Left lung (tissue), 4 donors: ENCODE measurements at regions not wholly inside any gene's neighbourhood (a gene's known extent, or its start where the extent isn't known, plus 50 kb on each side); places are given as distances from the start of the nearest gene placed in this dataset.

Experiments used
- ATAC-seq: fragments of 200-7000 bp; cut with Tn5 transposase; one replicate; pipeline ENCODE4 v1.9.1; 2020; ENCODE audit warnings: moderate library complexity
- DNase-seq, 4 donors: peaks; one replicate each; pipeline ENCODE4 v3.0.0-alpha.2; 2013 to 2020
- H3K27ac ChIP-seq, 2 donors: fragments of 200-600 bp; sonication (generic) in 1 of 2; one replicate each; pipeline versions ENCODE4 v1.5.0 to v1.8.0; 2020 to 2021
- H3K27me3 ChIP-seq, 2 donors: fragments of 200-600 bp; sonication (generic) in 1 of 2; one replicate each; pipeline versions ENCODE4 v1.5.0 to v1.8.0; 2020 to 2021
- H3K36me3 ChIP-seq, 2 donors: fragments of 200-600 bp; sonication (generic) in 1 of 2; one replicate each; pipeline versions ENCODE4 v1.5.0 to v1.8.0; 2020 to 2021
- H3K4me1 ChIP-seq, 2 donors: fragments of 200-600 bp; one replicate each; pipeline ENCODE4 v1.8.0; 2021
- H3K4me3 ChIP-seq, 2 donors: fragments of 200-600 bp; sonication (generic) in 1 of 2; one replicate each; pipeline versions ENCODE4 v1.5.0 to v1.8.0; 2020 to 2021; ENCODE audit warnings: mild to moderate bottlenecking in 1 of 2
- H3K9me3 ChIP-seq, 2 donors: fragments of 200-600 bp; sonication (generic) in 1 of 2; one replicate each; pipeline versions ENCODE4 v1.5.0 to v1.8.0; 2020 to 2021
- CTCF ChIP-seq, 2 donors: fragments of 200-600 bp; sonication (generic) in 1 of 2; IDR thresholded peaks; one replicate each; pipeline versions ENCODE4 v1.5.0 to v1.8.0; 2021; ENCODE audit warnings: antibody characterized with exemption in 2 of 2
- intact Hi-C, 2 donors: fragments of 100-400 bp; cut with DNase I; formaldehyde crosslinking; loops; one replicate each; pipeline versions ENCODE4 v1.11.2 to v1.14.2; 2022
- donor health status: DM: no; HTN: yes; CAD: no.
- donor health status: DM: no; HTN: no; CAD: no.

GRCh38 chr2:225932811-225933413 lies 533.4 kb downstream of the NYAP2 start:
- Histone ChIP-seq H3K4me1 (no peaks in the 10 kb centered on the region), H3K36me3 (no peaks in the 10 kb centered on the region), H3K27me3 (no peaks in the 10 kb centered on the region), H3K4me3 (no peak overlapping the region), H3K9me3 (no peaks in the 10 kb centered on the region), H3K27ac (no peak overlapping the region)
- no peak for TF ChIP-seq CTCF (IDR thresholded peaks at IDR 0.05)
- intact Hi-C loops = no loop called here
- ATAC-seq (no peak), DNase-seq (peak in 2 of 4 donors; percentile 5)

GRCh38 chr2:225930687-225931086 lies 531.2 kb downstream of the NYAP2 start:
- ATAC-seq (no peak), DNase-seq (no peak)
- H3K27ac ChIP-seq = no peak overlapping the region
- H3K4me1 ChIP-seq = no peaks in the 10 kb centered on the region
- no peak overlapping the region for H3K4me3 ChIP-seq
- H3K27me3 ChIP-seq = no peaks in the 10 kb centered on the region
- no peak for TF ChIP-seq CTCF (IDR thresholded peaks at IDR 0.05)
- no peaks in the 10 kb centered on the region for H3K36me3 ChIP-seq
- no peaks in the 10 kb centered on the region for H3K9me3 ChIP-seq
- intact Hi-C loops = no loop called here

GRCh38 chr2:225920621-225921220 lies 521.2 kb downstream of the NYAP2 start:
- ATAC-seq (no peak), DNase-seq (no peak)
- intact Hi-C loops = no loop called here
- Histone ChIP-seq H3K9me3 (peaks cover 0 to 8% of the 10 kb centered on the region in 2 donors), H3K36me3 (no peaks in the 10 kb centered on the region), H3K27ac (no peak overlapping the region), H3K4me3 (no peak overlapping the region), H3K4me1 (no peaks in the 10 kb centered on the region), H3K27me3 (no peaks in the 10 kb centered on the region)
- no peak for TF ChIP-seq CTCF (IDR thresholded peaks at IDR 0.05)

- TF ChIP-seq CTCF (IDR thresholded peaks at IDR 0.05) = no peak
- intact Hi-C loops = no loop called here
- ATAC-seq = no peak
- H3K4me3 ChIP-seq = no peak overlapping the region
- no peaks in the 10 kb centered on the region for H3K4me1 ChIP-seq
- H3K36me3 ChIP-seq = no peaks in the 10 kb centered on the region
- no peaks in the 10 kb centered on the region for H3K27me3 ChIP-seq
- DNase-seq = no peak
- peaks cover 0 to 8% of the 10 kb centered on the region in 2 donors for H3K9me3 ChIP-seq
- no peak overlapping the region for H3K27ac ChIP-seq
These were observed 517.2 kb downstream of the NYAP2 start for GRCh38 chr2:225916692-225917091.

GRCh38 chr2:225911019-225911418 lies 511.5 kb downstream of the NYAP2 start:
- Histone ChIP-seq H3K9me3 (no peaks in the 10 kb centered on the region), H3K36me3 (no peaks in the 10 kb centered on the region), H3K4me1 (no peaks in the 10 kb centered on the region), H3K27me3 (no peaks in the 10 kb centered on the region), H3K4me3 (no peak overlapping the region), H3K27ac (no peak overlapping the region)
- TF ChIP-seq CTCF (IDR thresholded peaks at IDR 0.05) = no peak
- ATAC-seq = no peak
- no peak for DNase-seq
- intact Hi-C loops = no loop called here
